Stimulated activated naive CD8-positive, alpha-beta T cell treated with anti-CD3 and anti-CD28 coated beads, Interleukin-15, Interleukin-2, amounts not matched to agents 100 ng/mL and 50 ng/mL, for 24 hours (primary cell): ENCODE measurements at regions not wholly inside any gene's neighbourhood (a gene's known extent, or its start where the extent isn't known, plus 50 kb on each side); places are given as distances from the start of the nearest gene placed in this dataset.

Experiments used
- H3K27ac Mint-ChIP-seq: one replicate; pipeline ENCODE4 v1.8.0; 2021; ENCODE audit warnings: mild to moderate bottlenecking, mixed read lengths
- H3K27me3 Mint-ChIP-seq: one replicate; pipeline ENCODE4 v1.8.0; 2021; ENCODE audit warnings: mixed read lengths
- H3K36me3 Mint-ChIP-seq: one replicate; pipeline ENCODE4 v1.8.0; 2021; ENCODE audit warnings: low read depth, mixed read lengths
- H3K4me1 Mint-ChIP-seq: one replicate; pipeline ENCODE4 v1.8.0; 2021; ENCODE audit warnings: low read depth, mixed read lengths
- H3K4me3 Mint-ChIP-seq: one replicate; pipeline ENCODE4 v1.8.0; 2021; ENCODE audit warnings: mild to moderate bottlenecking, mixed read lengths
- H3K9me3 Mint-ChIP-seq: one replicate; pipeline ENCODE4 v1.8.0; 2021; ENCODE audit warnings: mixed read lengths

- no peak overlapping the region for H3K4me3 Mint-ChIP-seq
- no peaks in the 10 kb centered on the region for H3K27me3 Mint-ChIP-seq
- H3K9me3 Mint-ChIP-seq = no peaks in the 10 kb centered on the region
- no peaks in the 10 kb centered on the region for H3K36me3 Mint-ChIP-seq
- no peak overlapping the region for H3K27ac Mint-ChIP-seq
- H3K4me1 Mint-ChIP-seq = peaks cover 55% of the 10 kb centered on the region
Measured at GRCh38 chr13:40504641-40505040, 161.8 kb downstream of the FOXO1 start.

GRCh38 chr13:40505196-40505595 is 161.2 kb downstream of the FOXO1 start:
- H3K4me1 Mint-ChIP-seq = peaks cover 59% of the 10 kb centered on the region
- no peaks in the 10 kb centered on the region for H3K27me3 Mint-ChIP-seq
- H3K27ac Mint-ChIP-seq = no peak overlapping the region
- no peaks in the 10 kb centered on the region for H3K9me3 Mint-ChIP-seq
- no peak overlapping the region for H3K4me3 Mint-ChIP-seq
- no peaks in the 10 kb centered on the region for H3K36me3 Mint-ChIP-seq
